ENCODE measurements at regions not wholly inside any gene's neighbourhood (a gene's known extent, or its start where the extent isn't known, plus 50 kb on each side); places are given as distances from the start of the nearest gene placed in this dataset.
A peak's percentile ranks its signal among the peaks of the same experiment; 100 is the strongest.

DNA sequence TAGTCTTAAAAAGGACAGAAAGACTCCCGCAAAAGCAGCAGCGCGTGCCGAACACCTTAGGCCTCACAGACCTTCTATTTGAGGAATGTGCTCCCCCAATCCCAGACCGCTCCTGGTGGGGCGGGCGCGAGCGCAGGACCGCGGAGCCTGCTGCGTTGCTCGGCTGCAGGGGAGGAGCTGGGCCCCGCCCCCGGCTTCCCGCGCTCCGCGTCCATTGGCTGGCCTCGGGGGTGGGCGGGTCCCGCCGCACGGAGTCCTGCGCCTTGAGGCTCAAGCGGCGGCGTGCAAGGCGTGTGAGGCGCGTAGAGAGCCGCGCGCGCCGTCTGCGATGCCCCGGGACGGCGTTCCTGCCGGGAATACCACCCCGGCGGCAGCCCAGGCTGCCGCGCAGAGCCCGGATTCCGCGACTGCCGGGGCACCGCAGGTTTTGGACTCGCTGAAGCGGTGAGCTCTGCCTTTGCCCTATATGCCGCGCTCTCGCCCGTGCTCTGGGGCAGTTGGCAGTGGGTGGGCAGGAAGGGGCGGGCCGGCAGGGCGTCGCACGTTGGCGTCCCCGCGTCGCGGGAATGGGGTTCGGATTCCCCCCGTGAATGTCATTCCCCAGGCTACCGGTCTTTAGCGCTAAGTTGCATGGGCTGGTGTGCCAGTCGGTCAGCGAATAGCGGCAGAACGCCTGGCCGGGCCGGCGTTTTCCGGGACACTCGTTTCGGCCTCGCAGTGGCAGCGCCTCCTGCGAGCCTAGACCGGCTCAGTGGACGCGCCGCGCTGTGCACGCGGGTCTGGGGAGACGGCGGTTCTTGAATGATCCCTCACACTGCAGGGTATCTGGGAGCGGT, 49.6 kb upstream of the PAIP2B start (continued):
- no peak for TF ChIP-seq BCL3 (IDR thresholded peaks at IDR 0.05; ENCODE audit: borderline replicate concordance, insufficient read depth, low read depth, low read length, poor library complexity, severe bottlenecking)
- TF ChIP-seq FOXK2 (IDR thresholded peaks at IDR 0.05): no peak
- TF ChIP-seq YBX1 (IDR thresholded peaks at IDR 0.05): no peak
- no peak for TF ChIP-seq CREB1 (IDR thresholded peaks at IDR 0.05; ENCODE audit: low read depth)
- peak; percentile 39; the same call in 1 of the 2 replicates for TF ChIP-seq SIN3A (IDR thresholded peaks at IDR 0.05; ENCODE audit: low read depth, low read length)
- TF ChIP-seq KDM1A (IDR thresholded peaks at IDR 0.05; ENCODE audit: borderline replicate concordance): no peak
- peak; percentile 54; the same call in 1 of the 2 replicates for TF ChIP-seq CBX5 (IDR thresholded peaks at IDR 0.05; ENCODE audit: low read depth)
- TF ChIP-seq E2F8 (IDR thresholded peaks at IDR 0.05; ENCODE audit: low read depth, partially characterized antibody): no peak
- TF ChIP-seq SMAD1 (IDR thresholded peaks at IDR 0.05; ENCODE audit: low read depth, partially characterized antibody): no peak
- no peak for TF ChIP-seq EZH2 (IDR thresholded peaks at IDR 0.05; ENCODE audit: borderline replicate concordance, control insufficient read depth, low read depth, low read length)
- no peak for TF ChIP-seq BMI1 (IDR thresholded peaks at IDR 0.05; ENCODE audit: borderline replicate concordance)
- TF ChIP-seq PKNOX1 (IDR thresholded peaks at IDR 0.05): no peak
- no peak for TF ChIP-seq NR2C1 (IDR thresholded peaks at IDR 0.05)
- peak; percentile 28 for TF ChIP-seq KLF5 (IDR thresholded peaks at IDR 0.05; ENCODE audit: partially characterized antibody)
- no peak for TF ChIP-seq NFIC (IDR thresholded peaks at IDR 0.05; ENCODE audit: low read depth, low read length)
- TF ChIP-seq, protein P1, sequence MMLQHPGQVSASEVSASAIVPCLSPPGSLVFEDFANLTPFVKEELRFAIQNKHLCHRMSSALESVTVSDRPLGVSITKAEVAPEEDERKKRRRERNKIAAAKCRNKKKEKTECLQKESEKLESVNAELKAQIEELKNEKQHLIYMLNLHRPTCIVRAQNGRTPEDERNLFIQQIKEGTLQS (IDR thresholded peaks at IDR 0.05; ENCODE audit: borderline replicate concordance, extremely low read depth, low read depth, low read length): no peak
- no peak for TF ChIP-seq ZZZ3 (IDR thresholded peaks at IDR 0.05; ENCODE audit: control insufficient read depth, insufficient read length, low read depth)
- TF ChIP-seq IRF4 (IDR thresholded peaks at IDR 0.05; ENCODE audit: low read depth, low read length): no peak
- TF ChIP-seq ETV6 (conservative IDR thresholded peaks at IDR 0.05 in 1 of 2, IDR thresholded peaks at IDR 0.05 in 1 of 2; ENCODE audit: borderline replicate concordance in 1 of 2, low read depth in 1 of 2): no peak
- no peak for TF ChIP-seq POLR2AphosphoS5 (IDR thresholded peaks at IDR 0.05; ENCODE audit: low read length)
- peak; percentile 29 to 58; a peak in 2 of 3 replicates for TF ChIP-seq EGR1 (IDR thresholded peaks at IDR 0.05; ENCODE audit: borderline replicate concordance in 1 of 2, low read depth in 2 of 2, low read length in 2 of 2)

All from GM12878 (cell line).